Astrocyte of the cerebellum (primary cell): ENCODE measurements at regions not wholly inside any gene's neighbourhood (a gene's known extent, or its start where the extent isn't known, plus 50 kb on each side); places are given as distances from the start of the nearest gene placed in this dataset.

Source experiments
- DNase-seq: peaks from one replicate; pipeline ENCODE4 v3.0.0-alpha.2; 2011; ENCODE audit warnings: low read depth
- H3K4me3 ChIP-seq: 2 replicates; pipeline ENCODE4 v1.5.1; 2011; ENCODE audit warnings: mild to moderate bottlenecking, low read depth, low read length, moderate library complexity
- in situ Hi-C: cut with HindIII; loops from 2 replicates; pipeline ENCODE4 v1.10.0; 2017; ENCODE audit warnings: low sequenced_read_pairs
- TF ChIP-seq, protein P1 (sequence below): IDR thresholded peaks from 2 replicates; pipeline ENCODE4 v1.5.1; 2012; ENCODE audit warnings: low read length, low read depth, moderate library complexity, mild to moderate bottlenecking; ENCODE audit errors: missing control alignments

DNA sequence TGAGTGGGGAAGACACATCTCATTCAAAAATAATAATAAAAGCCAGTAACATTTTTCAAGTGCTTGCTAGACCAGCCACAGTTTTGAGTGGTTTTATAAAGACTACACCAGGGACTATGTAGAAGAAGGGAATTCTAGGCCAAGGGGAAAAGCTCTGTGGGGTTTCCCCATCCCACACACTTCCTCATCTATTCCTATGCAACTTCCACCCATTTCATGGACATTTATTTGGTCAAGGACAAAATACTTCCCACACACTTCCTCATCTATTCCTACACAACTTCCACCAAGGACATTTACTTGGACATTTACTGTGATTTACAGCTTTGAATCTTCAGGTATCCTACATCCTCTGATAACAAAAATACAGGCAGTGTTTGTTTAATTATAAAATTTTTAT lies 86.5 kb upstream of the KLF3 start:
- H3K4me3 ChIP-seq, result no peak overlapping the region
- DNase-seq, result no peak
- in situ Hi-C loops, result no loop called here
- TF ChIP-seq, protein P1, sequence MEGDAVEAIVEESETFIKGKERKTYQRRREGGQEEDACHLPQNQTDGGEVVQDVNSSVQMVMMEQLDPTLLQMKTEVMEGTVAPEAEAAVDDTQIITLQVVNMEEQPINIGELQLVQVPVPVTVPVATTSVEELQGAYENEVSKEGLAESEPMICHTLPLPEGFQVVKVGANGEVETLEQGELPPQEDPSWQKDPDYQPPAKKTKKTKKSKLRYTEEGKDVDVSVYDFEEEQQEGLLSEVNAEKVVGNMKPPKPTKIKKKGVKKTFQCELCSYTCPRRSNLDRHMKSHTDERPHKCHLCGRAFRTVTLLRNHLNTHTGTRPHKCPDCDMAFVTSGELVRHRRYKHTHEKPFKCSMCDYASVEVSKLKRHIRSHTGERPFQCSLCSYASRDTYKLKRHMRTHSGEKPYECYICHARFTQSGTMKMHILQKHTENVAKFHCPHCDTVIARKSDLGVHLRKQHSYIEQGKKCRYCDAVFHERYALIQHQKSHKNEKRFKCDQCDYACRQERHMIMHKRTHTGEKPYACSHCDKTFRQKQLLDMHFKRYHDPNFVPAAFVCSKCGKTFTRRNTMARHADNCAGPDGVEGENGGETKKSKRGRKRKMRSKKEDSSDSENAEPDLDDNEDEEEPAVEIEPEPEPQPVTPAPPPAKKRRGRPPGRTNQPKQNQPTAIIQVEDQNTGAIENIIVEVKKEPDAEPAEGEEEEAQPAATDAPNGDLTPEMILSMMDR, result no peak

DNA sequence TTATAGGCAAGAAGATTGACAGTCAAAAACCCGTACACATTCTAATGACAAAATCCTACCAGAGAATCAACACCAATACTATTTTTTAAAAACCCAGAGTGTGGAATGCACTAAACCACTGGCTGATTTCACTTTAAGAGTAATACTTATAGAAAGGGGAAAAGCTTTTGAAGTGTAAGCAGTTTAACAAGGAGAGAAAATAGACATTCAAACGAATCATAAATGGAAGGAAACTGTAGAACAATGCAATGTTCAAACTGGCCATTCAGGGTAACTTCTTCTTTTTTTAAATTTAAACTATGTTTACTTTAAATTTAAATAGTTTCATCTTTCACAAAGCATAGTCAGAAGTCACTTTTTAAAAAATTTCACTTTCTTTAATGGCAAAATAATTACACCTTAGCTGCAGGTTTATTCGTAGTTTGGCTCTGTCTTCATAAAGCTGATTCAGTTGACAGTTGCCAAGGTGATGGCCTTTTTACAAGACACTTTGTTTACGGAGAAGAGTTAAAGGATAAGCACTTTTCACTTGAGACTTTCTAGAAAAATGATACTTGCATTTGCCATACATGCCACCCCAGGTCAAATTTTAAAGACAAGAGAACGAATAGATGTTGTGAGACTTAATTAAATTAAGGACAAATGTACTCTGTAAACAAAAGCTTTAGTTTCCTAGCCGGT lies 82.4 kb upstream of the KLF3 start:
- TF ChIP-seq, protein P1, result no peak
- H3K4me3 ChIP-seq, result no peak overlapping the region
- no peak for DNase-seq
- in situ Hi-C loops, result loop anchor here (10.0 kb wide), 1 partner anchor 57 kb away; no protein-coding TSS in a partner anchor

DNA sequence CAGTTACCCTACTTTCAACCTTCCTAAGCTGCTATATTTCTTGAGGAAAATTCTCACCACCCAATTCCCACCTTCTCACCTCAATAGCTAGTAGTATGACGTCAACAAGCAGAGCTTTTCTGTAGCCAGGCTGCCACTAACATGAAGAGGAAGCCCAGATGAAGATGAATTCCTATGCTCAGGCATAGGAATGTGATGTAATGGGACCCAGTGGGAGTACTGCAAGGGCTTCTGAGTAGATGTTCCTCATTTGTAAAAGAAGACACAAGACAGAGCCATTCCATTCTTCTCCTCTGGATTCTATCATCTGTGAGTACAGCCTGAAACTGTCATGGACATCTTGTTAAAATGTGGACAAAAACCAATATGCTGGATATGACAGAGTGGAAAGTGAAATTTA lies 81.6 kb upstream of the KLF3 start:
- no peak for DNase-seq
- TF ChIP-seq, protein P1, result no peak
- H3K4me3 ChIP-seq, result no peak overlapping the region
- in situ Hi-C loops, result loop anchor here (10.0 kb wide), 1 partner anchor 58 kb away; no protein-coding TSS in a partner anchor

DNA sequence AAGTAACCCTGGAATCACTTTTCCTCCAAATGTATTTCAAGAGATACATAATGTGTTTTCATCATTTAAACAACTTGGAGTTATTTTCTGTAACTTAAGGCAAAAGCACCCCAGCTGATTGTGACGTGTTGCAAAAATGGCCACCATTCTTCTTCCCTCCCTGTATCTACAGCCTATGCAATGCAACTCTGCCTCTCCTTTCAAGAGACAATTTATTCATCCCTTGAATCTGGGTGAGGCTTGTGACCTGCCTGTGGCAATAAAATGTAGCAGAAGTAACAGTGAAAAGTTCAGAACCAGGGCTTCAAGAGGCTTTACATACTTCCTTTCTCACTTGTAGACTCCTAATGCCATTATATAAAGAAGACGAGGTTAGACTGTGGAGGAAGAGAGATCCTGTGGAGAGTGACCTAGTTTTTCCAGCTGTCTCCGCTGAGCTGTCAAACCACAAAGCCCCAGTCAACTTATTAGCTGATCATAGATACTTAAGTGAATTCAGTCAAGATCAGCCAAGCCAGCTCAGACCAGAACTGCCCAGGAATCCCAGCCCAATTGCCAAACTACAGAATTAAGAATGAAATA lies 81.0 kb upstream of the KLF3 start:
- in situ Hi-C loops, result loop anchor here (10.0 kb wide), 1 partner anchor 58 kb away; no protein-coding TSS in a partner anchor
- H3K4me3 ChIP-seq, result no peak overlapping the region
- TF ChIP-seq, protein P1, result no peak
- DNase-seq, result peak; percentile 45

DNA sequence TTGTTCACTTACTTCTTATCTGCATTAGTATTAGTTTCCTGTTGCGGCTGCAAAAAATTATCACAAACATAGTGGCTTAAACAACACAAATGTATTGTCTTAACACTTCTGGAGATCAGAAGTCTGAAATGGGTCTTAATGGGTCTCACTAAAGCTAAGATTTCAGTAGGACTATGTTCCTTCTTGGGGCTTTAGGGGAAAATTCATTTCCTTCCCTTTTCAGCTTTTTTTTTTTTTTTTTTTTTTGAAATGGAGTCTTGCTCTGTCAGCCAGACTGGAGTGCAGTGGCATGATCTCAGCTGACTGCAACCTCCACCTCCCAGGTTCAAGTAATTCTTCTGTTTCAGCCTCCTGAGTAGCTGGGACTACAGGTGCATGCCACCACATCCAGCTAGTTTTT lies 78.1 kb upstream of the KLF3 start:
- no peak overlapping the region for H3K4me3 ChIP-seq
- in situ Hi-C loops, result loop anchor here (10.0 kb wide), 1 partner anchor 61 kb away; no protein-coding TSS in a partner anchor
- DNase-seq, result no peak
- TF ChIP-seq, protein P1, result no peak

DNA sequence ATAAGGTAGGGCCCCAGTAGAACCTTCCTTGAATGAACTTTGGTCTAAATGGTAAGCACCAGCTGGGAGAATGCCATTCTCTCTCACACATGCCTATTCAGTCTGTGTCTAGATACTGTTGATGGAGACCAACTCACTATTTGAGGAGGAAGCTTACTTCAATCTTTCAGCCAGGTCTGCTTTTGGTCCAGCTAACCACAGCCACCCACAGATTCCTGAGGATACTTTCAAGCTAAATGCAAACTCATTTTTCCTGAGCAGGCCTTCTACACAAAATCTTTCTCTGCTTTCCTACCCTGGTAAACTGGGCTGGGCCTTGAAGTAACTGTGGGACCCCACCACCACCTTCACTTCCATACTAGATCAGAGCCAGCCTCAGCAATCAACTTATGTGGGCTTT lies 76.9 kb upstream of the KLF3 start:
- H3K4me3 ChIP-seq, result no peak overlapping the region
- in situ Hi-C loops, result loop anchor here (10.0 kb wide), 1 partner anchor 62 kb away; no protein-coding TSS in a partner anchor
- no peak for DNase-seq
- TF ChIP-seq, protein P1, result no peak
